Body of pancreas (tissue), 4 donors: ENCODE measurements at regions not wholly inside any gene's neighbourhood (a gene's known extent, or its start where the extent isn't known, plus 50 kb on each side); places are given as distances from the start of the nearest gene placed in this dataset.

Experiments used
- CTCF ChIP-seq, 7 experiments: fragments of 450-650 bp in 4 of 7; fragments of 200-600 bp in 3 of 7; sonication (generic) in 3 of 7; IDR thresholded peaks; one replicate each; pipeline ENCODE4 v1.5.1; 2016 to 2019; ENCODE audit warnings: antibody characterized with exemption in 7 of 7
- POLR2A ChIP-seq, 3 donors: fragments of 450-650 bp; IDR thresholded peaks; one replicate each; pipeline ENCODE4 v1.6.1; 2016; ENCODE audit warnings: antibody characterized with exemption in 3 of 3, mild to moderate bottlenecking in 2 of 3

GRCh38 chr1:36624466-36624865 lies 141.8 kb upstream of the CSF3R start:
- TF ChIP-seq CTCF (IDR thresholded peaks at IDR 0.05) (no peak), POLR2A (IDR thresholded peaks at IDR 0.05) (no peak)
